ENCODE measurements at regions not wholly inside any gene's neighbourhood (a gene's known extent, or its start where the extent isn't known, plus 50 kb on each side); places are given as distances from the start of the nearest gene placed in this dataset.

- TF ChIP-seq, protein P1, sequence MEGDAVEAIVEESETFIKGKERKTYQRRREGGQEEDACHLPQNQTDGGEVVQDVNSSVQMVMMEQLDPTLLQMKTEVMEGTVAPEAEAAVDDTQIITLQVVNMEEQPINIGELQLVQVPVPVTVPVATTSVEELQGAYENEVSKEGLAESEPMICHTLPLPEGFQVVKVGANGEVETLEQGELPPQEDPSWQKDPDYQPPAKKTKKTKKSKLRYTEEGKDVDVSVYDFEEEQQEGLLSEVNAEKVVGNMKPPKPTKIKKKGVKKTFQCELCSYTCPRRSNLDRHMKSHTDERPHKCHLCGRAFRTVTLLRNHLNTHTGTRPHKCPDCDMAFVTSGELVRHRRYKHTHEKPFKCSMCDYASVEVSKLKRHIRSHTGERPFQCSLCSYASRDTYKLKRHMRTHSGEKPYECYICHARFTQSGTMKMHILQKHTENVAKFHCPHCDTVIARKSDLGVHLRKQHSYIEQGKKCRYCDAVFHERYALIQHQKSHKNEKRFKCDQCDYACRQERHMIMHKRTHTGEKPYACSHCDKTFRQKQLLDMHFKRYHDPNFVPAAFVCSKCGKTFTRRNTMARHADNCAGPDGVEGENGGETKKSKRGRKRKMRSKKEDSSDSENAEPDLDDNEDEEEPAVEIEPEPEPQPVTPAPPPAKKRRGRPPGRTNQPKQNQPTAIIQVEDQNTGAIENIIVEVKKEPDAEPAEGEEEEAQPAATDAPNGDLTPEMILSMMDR (IDR thresholded peaks at IDR 0.05; ENCODE audit: insufficient read depth, missing control alignments): no peak
- DNase-seq (ENCODE audit: insufficient read length, low spot score) (no peak), FAIRE-seq (no peak)
These were observed 180.6 kb upstream of the TMPO start for GRCh38 chr12:98334768-98335167.

DNA sequence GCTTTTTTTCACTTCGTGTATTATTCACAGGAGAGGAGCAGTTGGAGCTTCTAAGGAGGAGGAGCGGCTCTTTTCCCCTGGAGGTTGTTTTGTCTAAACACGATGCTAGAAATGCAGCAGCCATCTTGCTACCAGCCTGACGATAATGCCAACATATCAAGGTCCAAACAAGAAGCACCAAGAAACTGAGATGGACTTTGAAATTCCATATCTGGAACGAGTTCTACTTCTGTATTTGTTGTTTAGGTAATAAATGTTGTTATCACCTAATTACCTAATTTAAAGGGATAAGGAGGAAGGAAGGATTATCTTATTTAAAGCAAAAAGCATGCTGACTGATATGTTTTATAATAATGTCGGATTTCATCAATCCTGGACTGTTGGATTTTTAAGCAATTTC lies 174.4 kb upstream of the TMPO start:
- TF ChIP-seq, protein P1 (IDR thresholded peaks at IDR 0.05; ENCODE audit: insufficient read depth, missing control alignments): no peak
- DNase-seq (ENCODE audit: insufficient read length, low spot score) (no peak), FAIRE-seq (no peak)

- FAIRE-seq: no peak
- TF ChIP-seq, protein P1 (IDR thresholded peaks at IDR 0.05; ENCODE audit: insufficient read depth, missing control alignments): no peak
These were observed 173.7 kb upstream of the TMPO start for GRCh38 chr12:98341732-98342131.

DNA sequence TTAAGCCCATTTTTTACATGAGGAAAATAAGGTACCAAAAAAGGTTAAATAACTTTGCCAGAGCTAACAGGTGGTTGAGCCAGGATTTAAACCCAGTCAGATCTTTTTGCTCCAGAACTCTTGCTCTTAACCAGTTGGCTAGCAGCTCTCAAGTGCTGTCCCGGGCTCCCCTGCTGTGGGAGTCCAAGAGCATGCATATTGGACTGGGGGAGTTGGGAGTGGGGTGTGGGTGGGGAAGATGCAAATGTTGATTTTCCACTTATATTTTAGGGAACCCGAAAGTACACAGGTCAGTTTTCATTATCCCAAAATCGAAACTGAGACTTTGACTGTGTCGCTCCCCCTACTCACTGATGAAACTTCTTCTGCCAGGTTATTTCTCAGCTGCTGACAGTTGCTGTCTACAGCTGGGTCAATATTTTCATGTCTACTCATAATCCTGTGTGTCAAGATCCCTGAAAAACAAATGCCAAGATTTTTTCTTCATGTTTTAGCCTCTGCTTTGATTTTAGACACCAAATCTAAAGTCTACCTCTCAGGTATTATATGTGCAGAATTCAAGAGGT lies 172.3 kb upstream of the TMPO start:
- DNase-seq (ENCODE audit: insufficient read length, low spot score): no peak
- TF ChIP-seq, protein P1 (IDR thresholded peaks at IDR 0.05; ENCODE audit: insufficient read depth, missing control alignments): no peak
- no peak for FAIRE-seq

More at GRCh38 chr12:98341732-98342131, 173.7 kb upstream of the TMPO start:
- no peak for DNase-seq (ENCODE audit: insufficient read length, low spot score)

GRCh38 chr12:98344046-98344930 lies 171.1 kb upstream of the TMPO start:
- TF ChIP-seq, protein P1 (IDR thresholded peaks at IDR 0.05; ENCODE audit: insufficient read depth, missing control alignments): no peak
- DNase-seq (ENCODE audit: insufficient read length, low spot score) (no peak), FAIRE-seq (no peak)

- no peak for DNase-seq (ENCODE audit: insufficient read length, low spot score)
- TF ChIP-seq, protein P1 (IDR thresholded peaks at IDR 0.05; ENCODE audit: insufficient read depth, missing control alignments): no peak
- no peak for FAIRE-seq
These were observed 170.0 kb upstream of the TMPO start for GRCh38 chr12:98345308-98345876.
